Neutrophil (primary cell): ENCODE measurements at regions not wholly inside any gene's neighbourhood (a gene's known extent, or its start where the extent isn't known, plus 50 kb on each side); places are given as distances from the start of the nearest gene placed in this dataset.

Experiments used
- H3K27ac ChIP-seq: fragments of 200-600 bp; sonication (generic); 2 replicates; pipeline ENCODE4 v1.5.1; 2016; ENCODE audit warnings: mild to moderate bottlenecking, moderate library complexity
- H3K27me3 ChIP-seq: fragments of 200-600 bp; sonication (generic); 2 replicates; pipeline ENCODE4 v1.6.0; 2016; ENCODE audit warnings: mild to moderate bottlenecking
- H3K36me3 ChIP-seq: fragments of 200-600 bp; sonication (generic); 2 replicates; pipeline ENCODE4 v1.5.1; 2017
- H3K4me1 ChIP-seq, 2 experiments: fragments of 200-600 bp in 1 of 2; sonication (generic) in 1 of 2; 1 replicate in 1 of 2; 2 replicates in 1 of 2; pipeline versions ENCODE4 v1.5.1 to v1.6.1; 2013 to 2016; ENCODE audit warnings: low read depth in 1 of 2, low read length in 1 of 2, mild to moderate bottlenecking in 1 of 2, moderate library complexity in 1 of 2; ENCODE audit not compliant: control insufficient read depth in 1 of 2, insufficient read depth in 1 of 2
- H3K4me3 ChIP-seq, 2 experiments: fragments of 200-600 bp in 1 of 2; sonication (generic) in 1 of 2; 1 replicate in 1 of 2; 2 replicates in 1 of 2; pipeline ENCODE4 v1.5.1; 2013 to 2016; ENCODE audit warnings: low read depth in 1 of 2, low read length in 1 of 2, mild to moderate bottlenecking in 1 of 2, moderate library complexity in 1 of 2
- H3K9me3 ChIP-seq: fragments of 200-600 bp; sonication (generic); 2 replicates; pipeline ENCODE4 v1.5.1; 2016
- TF ChIP-seq, protein P1 (sequence below): fragments of 200-600 bp; sonication (generic); IDR thresholded peaks from 2 replicates; pipeline ENCODE4 v1.5.1; 2016; ENCODE audit warnings: antibody characterized with exemption

GRCh38 chr10:30786131-30786530 is 156.6 kb upstream of the LYZL2 start:
- Histone ChIP-seq H3K27ac (no peak overlapping the region), H3K36me3 (no peaks in the 10 kb centered on the region)

GRCh38 chr10:30784897-30785605 is 155.5 kb upstream of the LYZL2 start:
- TF ChIP-seq, protein P1, sequence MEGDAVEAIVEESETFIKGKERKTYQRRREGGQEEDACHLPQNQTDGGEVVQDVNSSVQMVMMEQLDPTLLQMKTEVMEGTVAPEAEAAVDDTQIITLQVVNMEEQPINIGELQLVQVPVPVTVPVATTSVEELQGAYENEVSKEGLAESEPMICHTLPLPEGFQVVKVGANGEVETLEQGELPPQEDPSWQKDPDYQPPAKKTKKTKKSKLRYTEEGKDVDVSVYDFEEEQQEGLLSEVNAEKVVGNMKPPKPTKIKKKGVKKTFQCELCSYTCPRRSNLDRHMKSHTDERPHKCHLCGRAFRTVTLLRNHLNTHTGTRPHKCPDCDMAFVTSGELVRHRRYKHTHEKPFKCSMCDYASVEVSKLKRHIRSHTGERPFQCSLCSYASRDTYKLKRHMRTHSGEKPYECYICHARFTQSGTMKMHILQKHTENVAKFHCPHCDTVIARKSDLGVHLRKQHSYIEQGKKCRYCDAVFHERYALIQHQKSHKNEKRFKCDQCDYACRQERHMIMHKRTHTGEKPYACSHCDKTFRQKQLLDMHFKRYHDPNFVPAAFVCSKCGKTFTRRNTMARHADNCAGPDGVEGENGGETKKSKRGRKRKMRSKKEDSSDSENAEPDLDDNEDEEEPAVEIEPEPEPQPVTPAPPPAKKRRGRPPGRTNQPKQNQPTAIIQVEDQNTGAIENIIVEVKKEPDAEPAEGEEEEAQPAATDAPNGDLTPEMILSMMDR = no peak
- H3K4me1 ChIP-seq = peaks cover 28 to 30% of the 10 kb centered on the region in 2 experiments
- H3K4me3 ChIP-seq = peak overlapping the region; percentile 53 to 75
- no peak overlapping the region for H3K27ac ChIP-seq
- no peaks in the 10 kb centered on the region for H3K36me3 ChIP-seq
- H3K9me3 ChIP-seq = no peaks in the 10 kb centered on the region
- peaks cover 10% of the 10 kb centered on the region for H3K27me3 ChIP-seq

More at GRCh38 chr10:30786131-30786530, 156.6 kb upstream of the LYZL2 start:
- H3K27me3 ChIP-seq = peaks cover 10% of the 10 kb centered on the region
- TF ChIP-seq, protein P1 = no peak
- no peak overlapping the region for H3K4me3 ChIP-seq
- H3K9me3 ChIP-seq = no peaks in the 10 kb centered on the region
- H3K4me1 ChIP-seq = peaks cover 28 to 30% of the 10 kb centered on the region in 2 experiments

DNA sequence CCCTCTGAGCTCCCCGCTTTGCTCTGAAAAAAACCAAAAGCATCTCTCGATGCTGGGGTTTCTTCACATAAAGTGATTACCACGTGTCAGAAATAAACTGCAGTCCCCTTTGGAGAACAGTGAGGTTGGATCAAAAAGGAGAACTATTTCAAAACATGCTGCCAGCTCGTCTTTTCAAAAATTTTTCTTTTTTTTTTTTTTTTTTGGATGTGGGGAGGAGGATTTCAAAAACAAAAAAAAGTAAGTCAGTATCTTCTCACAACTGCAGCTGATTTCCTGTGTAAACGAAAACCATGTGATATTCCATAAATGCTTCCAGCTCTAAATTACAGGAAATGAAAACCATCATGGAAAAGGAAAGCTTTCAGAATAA is 155.0 kb upstream of the LYZL2 start:
- Histone ChIP-seq H3K27ac (no peak overlapping the region), H3K4me3 (peak overlapping the region; percentile 53 to 75), H3K36me3 (no peaks in the 10 kb centered on the region), H3K27me3 (peaks cover 10% of the 10 kb centered on the region), H3K4me1 (peaks cover 28 to 30% of the 10 kb centered on the region in 2 experiments), H3K9me3 (no peaks in the 10 kb centered on the region)
- TF ChIP-seq, protein P1 = no peak

DNA sequence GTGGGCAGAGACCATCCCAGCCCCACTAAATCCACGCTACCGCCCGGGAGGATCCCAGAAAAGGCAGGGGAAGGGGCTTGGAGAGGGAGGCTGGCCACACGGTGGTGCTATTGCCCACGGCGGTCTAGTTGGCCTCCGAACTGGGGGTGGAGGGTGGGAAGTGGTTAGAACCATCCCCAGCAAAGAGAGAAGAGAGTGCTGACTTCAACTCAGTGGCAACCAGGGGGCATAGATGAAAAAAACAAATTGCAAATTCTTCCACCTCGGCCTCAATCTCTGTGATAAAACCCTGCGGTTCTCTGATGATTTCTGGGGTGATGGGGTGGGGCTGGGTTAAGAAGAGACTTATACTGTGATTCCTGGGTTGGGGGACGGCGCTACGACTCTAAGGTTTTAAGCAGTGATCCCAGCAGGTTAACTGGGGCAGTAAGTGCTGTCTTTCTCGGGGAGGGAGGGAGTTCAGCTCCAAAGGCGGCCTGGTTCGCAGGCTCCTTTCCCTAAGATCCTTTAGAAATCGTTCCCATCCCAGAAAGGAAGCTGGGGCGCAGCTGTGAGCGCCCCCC is 154.5 kb upstream of the LYZL2 start:
- Histone ChIP-seq H3K36me3 (no peaks in the 10 kb centered on the region), H3K9me3 (no peaks in the 10 kb centered on the region), H3K27me3 (peaks cover 10% of the 10 kb centered on the region), H3K27ac (no peak overlapping the region), H3K4me1 (peaks cover 28 to 30% of the 10 kb centered on the region in 2 experiments), H3K4me3 (peak overlapping the region; percentile 53 to 75)
- TF ChIP-seq, protein P1 = peak; percentile 78

DNA sequence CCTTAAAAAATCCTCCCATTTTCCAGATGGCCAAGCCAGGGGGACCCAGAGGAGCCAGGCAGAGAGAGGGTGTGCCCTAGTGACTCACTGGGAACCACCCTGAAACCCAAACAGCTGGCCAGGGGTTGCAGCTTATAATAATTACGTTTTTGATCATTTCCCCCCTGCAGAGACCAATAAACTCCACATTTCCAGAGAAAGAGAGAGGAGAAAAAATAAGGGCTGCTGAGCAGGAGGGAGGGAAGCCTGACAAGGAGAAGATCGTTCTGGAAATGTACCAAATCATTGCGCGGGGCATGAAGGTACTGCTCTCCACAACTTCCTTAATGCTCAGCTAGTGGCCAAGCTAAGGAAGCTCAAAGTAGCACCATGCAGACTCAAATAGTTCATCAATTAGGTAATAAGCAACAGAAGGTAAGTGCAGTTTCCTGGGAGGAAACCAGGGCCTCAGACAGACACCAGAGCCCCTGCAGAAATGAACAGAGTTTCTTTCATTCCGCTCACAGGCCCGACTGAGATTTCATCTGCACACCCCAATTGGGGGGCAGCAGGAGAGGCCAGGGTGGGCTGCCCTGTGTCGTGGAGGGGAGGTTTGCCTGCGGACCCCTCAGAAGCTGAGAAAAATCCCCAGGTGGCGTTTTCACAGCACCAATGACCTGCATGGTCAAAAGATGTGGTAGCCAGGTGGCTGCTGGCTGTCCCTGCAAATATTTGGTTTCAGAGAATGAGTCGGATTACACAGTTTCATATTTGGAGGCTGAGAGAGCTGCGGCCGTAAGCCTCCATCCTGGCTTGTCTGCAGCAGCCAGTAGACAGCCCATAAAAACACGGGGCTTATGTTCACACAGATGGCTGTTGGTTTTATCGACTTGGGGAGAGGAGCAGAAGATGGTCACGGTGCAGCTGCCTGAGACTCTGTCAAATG is 153.2 kb upstream of the LYZL2 start:
- Histone ChIP-seq H3K27me3 (peaks cover 10% of the 10 kb centered on the region), H3K4me1 (peaks cover 28 to 30% of the 10 kb centered on the region in 2 experiments), H3K27ac (no peak overlapping the region), H3K9me3 (no peaks in the 10 kb centered on the region), H3K4me3 (no peak overlapping the region), H3K36me3 (no peaks in the 10 kb centered on the region)
- TF ChIP-seq, protein P1 = no peak
